Spleen (tissue), 11 donors: ENCODE measurements at regions not wholly inside any gene's neighbourhood (a gene's known extent, or its start where the extent isn't known, plus 50 kb on each side); places are given as distances from the start of the nearest gene placed in this dataset.

Experiments
- DNase-seq: peaks from one replicate; pipeline ENCODE4 v3.0.0-alpha.2; 2020
- H3K27ac ChIP-seq, 8 donors: fragments of 200-600 bp; sonication (generic) in 7 of 8; 1 replicate in 4 of 8; 2 replicates in 4 of 8; pipeline versions ENCODE4 v1.5.0 to v1.8.0; 2016 to 2021; ENCODE audit warnings: inconsistent platforms in 4 of 8, mild to moderate bottlenecking in 4 of 8, moderate library complexity in 1 of 8
- H3K27me3 ChIP-seq, 7 donors: fragments of 200-600 bp; sonication (generic) in 6 of 7; replicated peaks in 1 of 7; 1 replicate in 4 of 7; 2 replicates in 3 of 7; pipeline versions ENCODE4 v1.5.0 to v1.8.0; 2016 to 2021; ENCODE audit warnings: inconsistent platforms in 3 of 7, mild to moderate bottlenecking in 1 of 7
- H3K36me3 ChIP-seq, 6 donors: fragments of 200-600 bp; sonication (generic) in 5 of 6; 1 replicate in 4 of 6; 2 replicates in 2 of 6; pipeline versions ENCODE4 v1.5.0 to v1.8.0; 2016 to 2021; ENCODE audit warnings: inconsistent platforms in 2 of 6
- H3K4me1 ChIP-seq, 6 donors: fragments of 200-600 bp; sonication (generic) in 5 of 6; 1 replicate in 3 of 6; 2 replicates in 3 of 6; pipeline versions ENCODE4 v1.5.0 to v1.8.0; 2016 to 2021; ENCODE audit warnings: inconsistent platforms in 3 of 6
- H3K4me3 ChIP-seq, 8 donors: fragments of 200-600 bp; sonication (generic) in 7 of 8; 1 replicate in 4 of 8; 2 replicates in 4 of 8; pipeline versions ENCODE4 v1.5.0 to v1.8.0; 2016 to 2021; ENCODE audit warnings: inconsistent platforms in 4 of 8, mild to moderate bottlenecking in 4 of 8, moderate library complexity in 2 of 8
- H3K9me3 ChIP-seq, 8 donors: fragments of 200-600 bp; sonication (generic) in 7 of 8; 1 replicate in 4 of 8; 2 replicates in 4 of 8; pipeline versions ENCODE4 v1.5.0 to v1.8.0; 2016 to 2021; ENCODE audit warnings: inconsistent platforms in 4 of 8
- CTCF ChIP-seq, 11 experiments: fragments of 200-600 bp in 7 of 11; fragments of 450-650 bp in 4 of 11; sonication (generic) in 4 of 11; IDR thresholded peaks in 8 of 11; conservative IDR thresholded peaks in 3 of 11; 1 replicate in 7 of 11; 2 replicates in 4 of 11; pipeline versions ENCODE4 v1.4.0 to v1.8.0; 2016 to 2021; ENCODE audit warnings: antibody characterized with exemption in 11 of 11, inconsistent platforms in 4 of 11, mild to moderate bottlenecking in 1 of 11
- POLR2A ChIP-seq, 3 donors: fragments of 450-650 bp; IDR thresholded peaks; one replicate each; pipeline ENCODE4 v1.5.1; 2017; ENCODE audit warnings: antibody characterized with exemption in 3 of 3, mild to moderate bottlenecking in 1 of 3
- POLR2AphosphoS5 ChIP-seq, 3 donors: sonication (generic); formaldehyde crosslinking; IDR thresholded peaks; one replicate each; pipeline ENCODE4 v1.5.1; 2017; ENCODE audit warnings: antibody characterized with exemption in 3 of 3
- WGBS, 5 donors: extraction: QIAGEN DNeasy Blood & Tissue Kit in 3 of 5; methylation state at CpG; one replicate each; pipeline versions ENCODE4 v1.1.5 to v1.1.7; 2013 to 2018; 5-methylcytosine and 5-hydroxymethylcytosine counted together
- intact Hi-C: fragments of 100-400 bp; cut with DNase I; formaldehyde crosslinking; loops from one replicate; pipeline ENCODE4 v1.15.0; 2023; ENCODE audit warnings: low total_unique reads
- donor health status: healthy with polysubstance abuse.
- donor health status: DM: no; HTN: no; CAD: no; lungs with moderate emphysema.
- donor health status: DM: no; HTN: no; CAD: no.
- donor health status: Bipolar disorder and iron deficiency.
- donor health status: healthy.
- donor health status: DM: no; HTN: no; CAD: no.
- donor health status: DM: yes; HTN: yes; CAD: no.

- intact Hi-C loops = loop anchor here (10.0 kb wide), 1 partner anchor 230 kb away; no protein-coding TSS in a partner anchor
- DNase-seq = no peak
- Histone ChIP-seq H3K4me1 (peaks cover 0 to 27% (median 6%) of the 10 kb centered on the region in 6 donors), H3K27ac (no peak overlapping the region), H3K36me3 (no peaks in the 10 kb centered on the region), H3K4me3 (no peak overlapping the region), H3K9me3 (no peaks in the 10 kb centered on the region), H3K27me3 (no peaks in the 10 kb centered on the region)
- TF ChIP-seq CTCF (IDR thresholded peaks at IDR 0.05 in 8 of 11, conservative IDR thresholded peaks at IDR 0.05 in 3 of 11) = no peak
- 48 to 86% (median 58%) methylated on average over 1 of the region's 1 CpG for WGBS, 5 donors
Observed at GRCh38 chr2:61774351-61774750, 79.5 kb downstream of the FAM161A start.

- DNase-seq = no peak
- no peak for TF ChIP-seq POLR2AphosphoS5 (IDR thresholded peaks at IDR 0.05)
- no peak for TF ChIP-seq POLR2A (IDR thresholded peaks at IDR 0.05)
- TF ChIP-seq CTCF (IDR thresholded peaks at IDR 0.05 in 8 of 11, conservative IDR thresholded peaks at IDR 0.05 in 3 of 11) = no peak
- H3K27ac ChIP-seq = no peak overlapping the region
- no peaks in the 10 kb centered on the region for H3K9me3 ChIP-seq
- H3K27me3 ChIP-seq = no peaks in the 10 kb centered on the region
- peaks cover 0 to 27% (median 6%) of the 10 kb centered on the region in 6 donors for H3K4me1 ChIP-seq
- H3K36me3 ChIP-seq = no peaks in the 10 kb centered on the region
- H3K4me3 ChIP-seq = no peak overlapping the region
- whole genome bisulfite sequencing, 5 donors = 66 to 78% (median 72%) methylated on average over 7 of the region's 7 CpGs
- intact Hi-C loops = loop anchor here (10.0 kb wide), 1 partner anchor 227 kb away; no protein-coding TSS in a partner anchor
Observed at GRCh38 chr2:61771904-61772845, 81.7 kb downstream of the FAM161A start.

DNA sequence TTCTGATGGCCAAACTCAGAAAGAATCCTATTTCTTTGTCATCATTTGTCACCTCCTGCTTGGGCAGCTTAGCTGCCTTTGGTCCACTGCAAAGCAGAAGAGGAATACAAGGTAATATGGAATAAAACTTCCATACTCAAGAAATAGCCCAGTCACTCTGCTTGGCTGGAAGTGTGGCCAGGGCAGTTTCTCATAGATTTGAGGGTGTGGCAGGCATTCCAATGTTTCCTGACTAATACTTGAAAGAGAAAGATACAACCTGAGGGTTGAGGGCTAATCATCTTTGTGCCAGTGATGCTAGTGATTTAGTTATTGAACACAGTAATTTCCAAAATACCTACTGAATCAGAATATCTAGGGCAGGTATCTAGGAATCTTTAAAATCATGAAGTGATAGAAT, 83.1 kb downstream of the FAM161A start:
- peaks cover 0 to 16% (median under 1%) of the 10 kb centered on the region in 6 donors for H3K4me1 ChIP-seq
- intact Hi-C loops = loop anchor here (10.0 kb wide), 1 partner anchor 226 kb away; no protein-coding TSS in a partner anchor

More for the DNA sequence above, 83.1 kb downstream of the FAM161A start:
- H3K9me3 ChIP-seq = peaks cover 0 to 1% (median under 1%) of the 10 kb centered on the region in 8 donors
- no peaks in the 10 kb centered on the region for H3K27me3 ChIP-seq
- H3K27ac ChIP-seq = no peak overlapping the region
- no peaks in the 10 kb centered on the region for H3K36me3 ChIP-seq
- no peak for TF ChIP-seq POLR2A (IDR thresholded peaks at IDR 0.05)
- TF ChIP-seq CTCF (IDR thresholded peaks at IDR 0.05 in 8 of 11, conservative IDR thresholded peaks at IDR 0.05 in 3 of 11) = no peak
- TF ChIP-seq POLR2AphosphoS5 (IDR thresholded peaks at IDR 0.05) = no peak
- DNase-seq = no peak
- no peak overlapping the region for H3K4me3 ChIP-seq
